SK-N-SH (cell line): ENCODE measurements at regions not wholly inside any gene's neighbourhood (a gene's known extent, or its start where the extent isn't known, plus 50 kb on each side); places are given as distances from the start of the nearest gene placed in this dataset.

Experiments
- CTCF ChIA-PET: fragments of 300-600, 350-600 bp; formaldehyde crosslinking; extraction: SDS; loops from one replicate; lab custom pipeline; 2021; lab: Yijun Ruan, JAX
- POLR2A ChIA-PET: fragments of 350-600 bp; sonication (Branson Sonifier 250); formaldehyde crosslinking; extraction: SDS; loops from one replicate; lab custom pipeline; 2020; ENCODE audit warnings: antibody characterized with exemption, inconsistent platforms; lab: Yijun Ruan, JAX
- DNase-seq: peaks from one replicate; pipeline ENCODE4 v3.0.0; 2012
- H2AFZ ChIP-seq: fragments of 200-600 bp; sonication (generic); 2 replicates; pipeline ENCODE4 v1.8.1; 2016; ENCODE audit warnings: antibody characterized with exemption, mild to moderate bottlenecking, low read depth
- H3F3A ChIP-seq: fragments of 200-600 bp; sonication (generic); replicated peaks from 2 replicates; pipeline ENCODE3; 2016; ENCODE audit warnings: antibody characterized with exemption, mild to moderate bottlenecking; ENCODE audit not compliant: insufficient read depth
- H3K27ac ChIP-seq, 2 experiments: fragments of 200-500 bp in 1 of 2; fragments of 200-600 bp in 1 of 2; sonication (Bioruptor generic) in 1 of 2; sonication (generic), shearing (Covaris generic) in 1 of 2; 2 replicates each; pipeline versions ENCODE4 v1.5.1 to v1.6.1; 2014 to 2016; ENCODE audit warnings: low read depth in 2 of 2, inconsistent platforms in 1 of 2, low read length in 1 of 2, mild to moderate bottlenecking in 1 of 2, mixed read lengths in 1 of 2
- H3K27me3 ChIP-seq: fragments of 200-600 bp; sonication (generic), shearing (Covaris generic); 2 replicates; pipeline ENCODE4 v1.6.1; 2016; ENCODE audit warnings: mixed run types; ENCODE audit not compliant: insufficient read depth
- H3K36me3 ChIP-seq, 2 experiments: fragments of 200-500 bp in 1 of 2; fragments of 200-600 bp in 1 of 2; sonication (Bioruptor generic) in 1 of 2; sonication (generic) in 1 of 2; replicated peaks in 1 of 2; 2 replicates each; pipeline versions ENCODE3 to v1.5.1; 2014 to 2016; ENCODE audit warnings: low read length in 1 of 2, mild to moderate bottlenecking in 1 of 2; ENCODE audit not compliant: insufficient read depth in 2 of 2, control insufficient read depth in 1 of 2
- H3K4me1 ChIP-seq, 2 experiments: fragments of 200-500 bp in 1 of 2; fragments of 200-600 bp in 1 of 2; sonication (Bioruptor generic) in 1 of 2; sonication (generic), shearing (Covaris generic) in 1 of 2; 2 replicates each; pipeline versions ENCODE4 v1.5.1 to v1.6.1; 2014 to 2016; ENCODE audit warnings: low read depth in 1 of 2, low read length in 1 of 2, mixed run types in 1 of 2; ENCODE audit not compliant: insufficient read depth in 2 of 2, control insufficient read depth in 1 of 2
- H3K4me2 ChIP-seq: fragments of 200-600 bp; sonication (generic), shearing (Covaris generic); 2 replicates; pipeline ENCODE4 v1.6.1; 2017; ENCODE audit warnings: mixed run types
- H3K4me3 ChIP-seq, 2 experiments: fragments of 200-500 bp in 1 of 2; fragments of 200-600 bp in 1 of 2; sonication (Bioruptor generic) in 1 of 2; sonication (generic), shearing (Covaris generic) in 1 of 2; 2 replicates each; pipeline versions ENCODE4 v1.5.1 to v1.8.1; 2014 to 2016; ENCODE audit warnings: low read depth in 2 of 2, inconsistent platforms in 1 of 2, low read length in 1 of 2, mild to moderate bottlenecking in 1 of 2, mixed read lengths in 1 of 2, moderate library complexity in 1 of 2
- H3K79me2 ChIP-seq: fragments of 200-600 bp; sonication (generic); 2 replicates; pipeline ENCODE4 v1.8.1; 2017; ENCODE audit warnings: mild to moderate bottlenecking; ENCODE audit not compliant: insufficient read depth
- H3K9ac ChIP-seq: fragments of 200-600 bp; sonication (generic); 2 replicates; pipeline ENCODE4 v1.6.1; 2017; ENCODE audit warnings: mixed run types
- H3K9me2 ChIP-seq: fragments of 200-600 bp; sonication (generic); 2 replicates; pipeline ENCODE4 v1.6.1; 2017; ENCODE audit warnings: mixed run types
- H3K9me3 ChIP-seq: fragments of 200-600 bp; sonication (generic); 2 replicates; pipeline ENCODE4 v1.6.1; 2017; ENCODE audit warnings: mixed run types, mild to moderate bottlenecking, moderate library complexity
- H4K20me1 ChIP-seq: fragments of 200-600 bp; sonication (generic); 2 replicates; pipeline ENCODE4 v1.6.1; 2017; ENCODE audit warnings: mild to moderate bottlenecking, mixed run types; ENCODE audit not compliant: insufficient read depth
- ELF1 ChIP-seq: IDR thresholded peaks from 2 replicates; pipeline ENCODE4 v1.4.0; 2012
- FOSL2 ChIP-seq: IDR thresholded peaks from 2 replicates; pipeline ENCODE4 v1.4.0; 2012; ENCODE audit warnings: low read depth, mild to moderate bottlenecking, moderate library complexity, borderline replicate concordance
- GATA2 ChIP-seq: sonication (generic); formaldehyde crosslinking; IDR thresholded peaks from 2 replicates; pipeline ENCODE4 v1.5.0; 2020; ENCODE audit warnings: mild to moderate bottlenecking, missing genetic modification reagents
- JUND ChIP-seq: IDR thresholded peaks from 2 replicates; pipeline ENCODE4 v1.4.0; 2012
- NRF1 ChIP-seq: IDR thresholded peaks from 2 replicates; pipeline ENCODE4 v1.6.1; 2012; ENCODE audit warnings: low read depth, mild to moderate bottlenecking, low read length
- RCOR1 ChIP-seq: fragments of 150-350 bp; IDR thresholded peaks from 2 replicates; pipeline ENCODE4 v1.6.1; 2017; ENCODE audit warnings: antibody characterized with exemption, low read length
- RXRA ChIP-seq: IDR thresholded peaks from 2 replicates; pipeline ENCODE4 v1.4.0; 2012; ENCODE audit warnings: low read depth, mild to moderate bottlenecking, borderline replicate concordance
- SMC3 ChIP-seq: IDR thresholded peaks from 2 replicates; pipeline ENCODE4 v1.6.1; 2012; ENCODE audit warnings: low read depth, low read length, improper control_type of control experiment
- TAF1 ChIP-seq: IDR thresholded peaks from 2 replicates; pipeline ENCODE4 v1.6.1; 2012; ENCODE audit warnings: low read depth, mild to moderate bottlenecking, low read length, moderate library complexity, borderline replicate concordance
- TCF12 ChIP-seq: IDR thresholded peaks from 2 replicates; pipeline ENCODE4 v1.4.0; 2012
- TEAD4 ChIP-seq: IDR thresholded peaks from 2 replicates; pipeline ENCODE4 v1.4.0; 2012; ENCODE audit warnings: mild to moderate bottlenecking, borderline replicate concordance; ENCODE audit not compliant: insufficient read depth
- YY1 ChIP-seq: IDR thresholded peaks from 2 replicates; pipeline ENCODE4 v1.4.0; 2012; ENCODE audit warnings: low read depth, mild to moderate bottlenecking
- WGBS: methylation state at CpG from one replicate; pipeline ENCODE4 v1.1.6; 2017; ENCODE audit warnings: low lambda C conversion rate; 5-methylcytosine and 5-hydroxymethylcytosine counted together
- TF ChIP-seq, protein P1 (sequence below): IDR thresholded peaks from 2 replicates; pipeline ENCODE4 v1.4.0; 2012; ENCODE audit warnings: low read depth, borderline replicate concordance
- TF ChIP-seq, protein P2 (sequence below): fragments of 150-350 bp; IDR thresholded peaks from 2 replicates; pipeline ENCODE4 v1.6.1; 2017; ENCODE audit warnings: antibody characterized with exemption, low read length, low read depth, borderline replicate concordance
- TF ChIP-seq, protein P3 (sequence below): fragments of 200-600 bp; sonication (generic); IDR thresholded peaks from 2 replicates; pipeline ENCODE4 v1.6.1; 2017; ENCODE audit warnings: antibody characterized with exemption, mild to moderate bottlenecking, moderate library complexity
- TF ChIP-seq, protein P4 (sequence below): IDR thresholded peaks from 2 replicates; pipeline ENCODE4 v1.6.1; 2012; ENCODE audit warnings: mild to moderate bottlenecking, low read depth, low read length, moderate library complexity
- TF ChIP-seq, protein P5 (sequence below): IDR thresholded peaks from 2 replicates; pipeline ENCODE4 v1.4.0; 2012; ENCODE audit warnings: low read depth, borderline replicate concordance

DNA sequence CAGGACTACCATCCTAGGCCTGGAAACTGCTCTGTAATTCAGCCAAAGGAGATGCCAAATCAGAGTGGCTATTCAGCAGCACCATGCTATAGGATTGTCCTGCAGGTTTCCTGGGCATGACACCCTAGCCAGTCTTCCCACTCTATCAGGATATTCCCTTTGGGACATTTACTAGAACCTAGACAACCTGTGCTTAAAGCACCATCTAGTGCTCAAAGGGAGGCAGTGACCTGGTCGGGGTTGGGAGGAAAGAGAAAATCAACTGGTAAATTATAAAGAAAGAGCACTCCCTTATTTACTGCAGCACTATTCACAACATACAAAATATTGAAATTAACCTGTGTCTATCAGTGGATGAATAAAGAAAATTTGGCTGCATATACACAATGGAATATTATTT is 67.2 kb upstream of the SMLR1 start (continued):
- TF ChIP-seq NRF1 (no peak), YY1 (no peak), TCF12 (no peak), FOSL2 (no peak), JUND (no peak)
- TF ChIP-seq, protein P1, sequence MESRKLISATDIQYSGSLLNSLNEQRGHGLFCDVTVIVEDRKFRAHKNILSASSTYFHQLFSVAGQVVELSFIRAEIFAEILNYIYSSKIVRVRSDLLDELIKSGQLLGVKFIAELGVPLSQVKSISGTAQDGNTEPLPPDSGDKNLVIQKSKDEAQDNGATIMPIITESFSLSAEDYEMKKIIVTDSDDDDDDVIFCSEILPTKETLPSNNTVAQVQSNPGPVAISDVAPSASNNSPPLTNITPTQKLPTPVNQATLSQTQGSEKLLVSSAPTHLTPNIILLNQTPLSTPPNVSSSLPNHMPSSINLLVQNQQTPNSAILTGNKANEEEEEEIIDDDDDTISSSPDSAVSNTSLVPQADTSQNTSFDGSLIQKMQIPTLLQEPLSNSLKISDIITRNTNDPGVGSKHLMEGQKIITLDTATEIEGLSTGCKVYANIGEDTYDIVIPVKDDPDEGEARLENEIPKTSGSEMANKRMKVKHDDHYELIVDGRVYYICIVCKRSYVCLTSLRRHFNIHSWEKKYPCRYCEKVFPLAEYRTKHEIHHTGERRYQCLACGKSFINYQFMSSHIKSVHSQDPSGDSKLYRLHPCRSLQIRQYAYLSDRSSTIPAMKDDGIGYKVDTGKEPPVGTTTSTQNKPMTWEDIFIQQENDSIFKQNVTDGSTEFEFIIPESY: no peak
- TF ChIP-seq, protein P2, sequence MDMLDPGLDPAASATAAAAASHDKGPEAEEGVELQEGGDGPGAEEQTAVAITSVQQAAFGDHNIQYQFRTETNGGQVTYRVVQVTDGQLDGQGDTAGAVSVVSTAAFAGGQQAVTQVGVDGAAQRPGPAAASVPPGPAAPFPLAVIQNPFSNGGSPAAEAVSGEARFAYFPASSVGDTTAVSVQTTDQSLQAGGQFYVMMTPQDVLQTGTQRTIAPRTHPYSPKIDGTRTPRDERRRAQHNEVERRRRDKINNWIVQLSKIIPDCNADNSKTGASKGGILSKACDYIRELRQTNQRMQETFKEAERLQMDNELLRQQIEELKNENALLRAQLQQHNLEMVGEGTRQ: no peak

DNA sequence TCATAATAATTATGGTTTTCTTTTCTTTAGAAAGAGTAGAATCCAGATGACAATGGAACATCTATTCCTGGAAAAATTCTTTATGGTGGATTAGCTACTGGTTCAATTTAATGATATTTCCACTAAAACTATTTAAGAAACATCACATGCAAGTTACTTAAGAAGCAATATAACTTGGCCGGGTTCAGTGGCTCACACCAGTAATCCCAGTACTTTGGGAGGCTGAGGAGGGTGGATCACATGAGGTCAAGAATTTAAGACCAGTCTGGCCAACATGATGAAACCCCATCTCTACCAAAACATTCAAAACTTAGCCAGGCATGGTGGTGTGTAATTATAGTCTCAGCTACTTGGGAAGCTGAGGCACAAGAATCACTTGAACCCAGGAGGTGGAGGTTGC is 65.9 kb upstream of the SMLR1 start:
- H3K36me3 ChIP-seq: peaks cover 0 to 5% of the 10 kb centered on the region in 2 experiments
- no peaks in the 10 kb centered on the region for H3K79me2 ChIP-seq
- H4K20me1 ChIP-seq: no peaks in the 10 kb centered on the region
- H3K4me1 ChIP-seq: no peaks in the 10 kb centered on the region
- no peaks in the 10 kb centered on the region for H3K9me2 ChIP-seq
- ChIA-PET POLR2A (no interaction called here), CTCF (interaction anchor here (0.6 kb wide), 1 partner anchor 20 kb away, joined by 3 read pairs; no protein-coding TSS in a partner anchor)
- no peak overlapping the region for H3K9ac ChIP-seq
- no peak overlapping the region for H3K27ac ChIP-seq
- 53% methylated on average over 1 of the region's 1 CpG for WGBS
- no peak overlapping the region for H2AFZ ChIP-seq
- H3K4me2 ChIP-seq: no peak overlapping the region
- H3K9me3 ChIP-seq: peaks cover 5% of the 10 kb centered on the region; the same call in 1 of the 2 replicates
- DNase-seq: no peak
- no peaks in the 10 kb centered on the region for H3F3A ChIP-seq
- H3K27me3 ChIP-seq: no peaks in the 10 kb centered on the region
- no peak overlapping the region for H3K4me3 ChIP-seq
- TF ChIP-seq, protein P3, sequence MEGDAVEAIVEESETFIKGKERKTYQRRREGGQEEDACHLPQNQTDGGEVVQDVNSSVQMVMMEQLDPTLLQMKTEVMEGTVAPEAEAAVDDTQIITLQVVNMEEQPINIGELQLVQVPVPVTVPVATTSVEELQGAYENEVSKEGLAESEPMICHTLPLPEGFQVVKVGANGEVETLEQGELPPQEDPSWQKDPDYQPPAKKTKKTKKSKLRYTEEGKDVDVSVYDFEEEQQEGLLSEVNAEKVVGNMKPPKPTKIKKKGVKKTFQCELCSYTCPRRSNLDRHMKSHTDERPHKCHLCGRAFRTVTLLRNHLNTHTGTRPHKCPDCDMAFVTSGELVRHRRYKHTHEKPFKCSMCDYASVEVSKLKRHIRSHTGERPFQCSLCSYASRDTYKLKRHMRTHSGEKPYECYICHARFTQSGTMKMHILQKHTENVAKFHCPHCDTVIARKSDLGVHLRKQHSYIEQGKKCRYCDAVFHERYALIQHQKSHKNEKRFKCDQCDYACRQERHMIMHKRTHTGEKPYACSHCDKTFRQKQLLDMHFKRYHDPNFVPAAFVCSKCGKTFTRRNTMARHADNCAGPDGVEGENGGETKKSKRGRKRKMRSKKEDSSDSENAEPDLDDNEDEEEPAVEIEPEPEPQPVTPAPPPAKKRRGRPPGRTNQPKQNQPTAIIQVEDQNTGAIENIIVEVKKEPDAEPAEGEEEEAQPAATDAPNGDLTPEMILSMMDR: no peak
- TF ChIP-seq RXRA: no peak
- TF ChIP-seq SMC3: no peak
- TF ChIP-seq, protein P2: no peak
- TF ChIP-seq, protein P4, sequence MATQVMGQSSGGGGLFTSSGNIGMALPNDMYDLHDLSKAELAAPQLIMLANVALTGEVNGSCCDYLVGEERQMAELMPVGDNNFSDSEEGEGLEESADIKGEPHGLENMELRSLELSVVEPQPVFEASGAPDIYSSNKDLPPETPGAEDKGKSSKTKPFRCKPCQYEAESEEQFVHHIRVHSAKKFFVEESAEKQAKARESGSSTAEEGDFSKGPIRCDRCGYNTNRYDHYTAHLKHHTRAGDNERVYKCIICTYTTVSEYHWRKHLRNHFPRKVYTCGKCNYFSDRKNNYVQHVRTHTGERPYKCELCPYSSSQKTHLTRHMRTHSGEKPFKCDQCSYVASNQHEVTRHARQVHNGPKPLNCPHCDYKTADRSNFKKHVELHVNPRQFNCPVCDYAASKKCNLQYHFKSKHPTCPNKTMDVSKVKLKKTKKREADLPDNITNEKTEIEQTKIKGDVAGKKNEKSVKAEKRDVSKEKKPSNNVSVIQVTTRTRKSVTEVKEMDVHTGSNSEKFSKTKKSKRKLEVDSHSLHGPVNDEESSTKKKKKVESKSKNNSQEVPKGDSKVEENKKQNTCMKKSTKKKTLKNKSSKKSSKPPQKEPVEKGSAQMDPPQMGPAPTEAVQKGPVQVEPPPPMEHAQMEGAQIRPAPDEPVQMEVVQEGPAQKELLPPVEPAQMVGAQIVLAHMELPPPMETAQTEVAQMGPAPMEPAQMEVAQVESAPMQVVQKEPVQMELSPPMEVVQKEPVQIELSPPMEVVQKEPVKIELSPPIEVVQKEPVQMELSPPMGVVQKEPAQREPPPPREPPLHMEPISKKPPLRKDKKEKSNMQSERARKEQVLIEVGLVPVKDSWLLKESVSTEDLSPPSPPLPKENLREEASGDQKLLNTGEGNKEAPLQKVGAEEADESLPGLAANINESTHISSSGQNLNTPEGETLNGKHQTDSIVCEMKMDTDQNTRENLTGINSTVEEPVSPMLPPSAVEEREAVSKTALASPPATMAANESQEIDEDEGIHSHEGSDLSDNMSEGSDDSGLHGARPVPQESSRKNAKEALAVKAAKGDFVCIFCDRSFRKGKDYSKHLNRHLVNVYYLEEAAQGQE: no peak
- TF ChIP-seq TEAD4: no peak
- no peak for TF ChIP-seq NRF1
- no peak for TF ChIP-seq RCOR1
- TF ChIP-seq, protein P5, sequence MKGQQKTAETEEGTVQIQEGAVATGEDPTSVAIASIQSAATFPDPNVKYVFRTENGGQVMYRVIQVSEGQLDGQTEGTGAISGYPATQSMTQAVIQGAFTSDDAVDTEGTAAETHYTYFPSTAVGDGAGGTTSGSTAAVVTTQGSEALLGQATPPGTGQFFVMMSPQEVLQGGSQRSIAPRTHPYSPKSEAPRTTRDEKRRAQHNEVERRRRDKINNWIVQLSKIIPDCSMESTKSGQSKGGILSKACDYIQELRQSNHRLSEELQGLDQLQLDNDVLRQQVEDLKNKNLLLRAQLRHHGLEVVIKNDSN: no peak
- TF ChIP-seq, protein P1: no peak
- no peak for TF ChIP-seq TAF1
- no peak for TF ChIP-seq ELF1
- no peak for TF ChIP-seq GATA2 (CRISPR knock-in tag)
